ENCODE measurements at regions not wholly inside any gene's neighbourhood (a gene's known extent, or its start where the extent isn't known, plus 50 kb on each side); places are given as distances from the start of the nearest gene placed in this dataset.

- 84% methylated on average over 5 of the region's 5 CpGs for WGBS
- intact Hi-C loops (cut with DNase I): loop anchor here (5.0 kb wide), 1 partner anchor 207 kb away; no protein-coding TSS in a partner anchor
- Histone ChIP-seq H3K4me1 (no peaks in the 10 kb centered on the region), H3K4me3 (no peak overlapping the region), H3K36me3 (no peaks in the 10 kb centered on the region), H3K27me3 (no peaks in the 10 kb centered on the region), H3K9me3 (no peaks in the 10 kb centered on the region), H3K27ac (replicated peaks in 1 of 4) (no peak overlapping the region)
- no peak for DNase-seq (ENCODE audit: extremely low spot score)
- TF ChIP-seq POLR2A (IDR thresholded peaks at IDR 0.05; ENCODE audit: low read depth): no peak
Measured at GRCh38 chr12:69074556-69075349, 141.8 kb upstream of the CPM start.

GRCh38 chr12:69083689-69084088 lies 150.7 kb upstream of the CPM start:
- peaks cover 0 to 8% (median 4%) of the 10 kb centered on the region in 4 donors for H3K4me1 ChIP-seq
- no peak overlapping the region for H3K4me3 ChIP-seq
- no peaks in the 10 kb centered on the region for H3K27me3 ChIP-seq
- TF ChIP-seq CTCF (IDR thresholded peaks at IDR 0.05) (no peak), POLR2AphosphoS5 (IDR thresholded peaks at IDR 0.05) (no peak), POLR2A (IDR thresholded peaks at IDR 0.05; ENCODE audit: low read depth) (no peak), EP300 (IDR thresholded peaks at IDR 0.05) (no peak)
- no peaks in the 10 kb centered on the region for H3K9me3 ChIP-seq
- DNase-seq (ENCODE audit: extremely low spot score): no peak
- no peaks in the 10 kb centered on the region for H3K36me3 ChIP-seq
- WGBS: 64% methylated on average over 5 of the region's 5 CpGs
- intact Hi-C loops (cut with DNase I): no loop called here
- H3K27ac ChIP-seq (replicated peaks in 1 of 4): no peak overlapping the region

GRCh38 chr12:69084816-69085378 lies 151.9 kb upstream of the CPM start:
- H3K4me3 ChIP-seq: no peak overlapping the region
- no peak for DNase-seq (ENCODE audit: extremely low spot score)
- TF ChIP-seq EP300 (IDR thresholded peaks at IDR 0.05): no peak
- no peak for TF ChIP-seq POLR2A (IDR thresholded peaks at IDR 0.05; ENCODE audit: low read depth)
- no peak for TF ChIP-seq CTCF (IDR thresholded peaks at IDR 0.05)
- no peak for TF ChIP-seq POLR2AphosphoS5 (IDR thresholded peaks at IDR 0.05)
- H3K4me1 ChIP-seq: peaks cover 0 to 8% (median 4%) of the 10 kb centered on the region in 4 donors
- intact Hi-C loops (cut with DNase I): no loop called here
- no peaks in the 10 kb centered on the region for H3K27me3 ChIP-seq
- no peak overlapping the region for H3K27ac ChIP-seq (replicated peaks in 1 of 4)
- no peaks in the 10 kb centered on the region for H3K36me3 ChIP-seq
- no peaks in the 10 kb centered on the region for H3K9me3 ChIP-seq

GRCh38 chr12:69085852-69086251 lies 152.9 kb upstream of the CPM start:
- intact Hi-C loops (cut with DNase I): no loop called here
- TF ChIP-seq POLR2A (IDR thresholded peaks at IDR 0.05; ENCODE audit: low read depth) (no peak), EP300 (IDR thresholded peaks at IDR 0.05) (no peak), CTCF (IDR thresholded peaks at IDR 0.05) (no peak), POLR2AphosphoS5 (IDR thresholded peaks at IDR 0.05) (no peak)
- WGBS: 94% methylated on average over 2 of the region's 2 CpGs
- H3K4me3 ChIP-seq: no peak overlapping the region
- H3K27me3 ChIP-seq: no peaks in the 10 kb centered on the region
- no peaks in the 10 kb centered on the region for H3K9me3 ChIP-seq
- DNase-seq (ENCODE audit: extremely low spot score): no peak
- no peaks in the 10 kb centered on the region for H3K36me3 ChIP-seq
- no peak overlapping the region for H3K27ac ChIP-seq (replicated peaks in 1 of 4)
- H3K4me1 ChIP-seq: peaks cover 0 to 8% (median 4%) of the 10 kb centered on the region in 4 donors

GRCh38 chr12:69087986-69088385 lies 151.4 kb upstream of the CPSF6 start:
- Histone ChIP-seq H3K27me3 (no peaks in the 10 kb centered on the region), H3K27ac (replicated peaks in 1 of 4) (no peak overlapping the region), H3K9me3 (no peaks in the 10 kb centered on the region), H3K4me3 (no peak overlapping the region), H3K4me1 (peaks cover 0 to 8% (median 4%) of the 10 kb centered on the region in 4 donors), H3K36me3 (no peaks in the 10 kb centered on the region)
- intact Hi-C loops (cut with DNase I): no loop called here
- WGBS: 80% methylated on average over 8 of the region's 8 CpGs
- no peak for DNase-seq (ENCODE audit: extremely low spot score)
- TF ChIP-seq EP300 (IDR thresholded peaks at IDR 0.05) (no peak), POLR2AphosphoS5 (IDR thresholded peaks at IDR 0.05) (no peak), CTCF (IDR thresholded peaks at IDR 0.05) (no peak), POLR2A (IDR thresholded peaks at IDR 0.05; ENCODE audit: low read depth) (no peak)

Data from esophagus muscularis mucosa (tissue), 4 donors.